Right cardiac atrium (tissue), 5 donors: ENCODE measurements at regions not wholly inside any gene's neighbourhood (a gene's known extent, or its start where the extent isn't known, plus 50 kb on each side); places are given as distances from the start of the nearest gene placed in this dataset.

ENCODE experiments used
- ATAC-seq, 2 donors: fragments of 200-7000 bp; cut with Tn5 transposase; one replicate each; pipeline versions ENCODE4 v1.8.0 to v1.9.1; 2020; ENCODE audit warnings: moderate library complexity in 2 of 2, mild to moderate bottlenecking in 1 of 2
- DNase-seq, 3 donors: peaks; one replicate each; pipeline ENCODE4 v3.0.0-alpha.2; 2020
- H3K27ac ChIP-seq: one replicate; pipeline ENCODE4 v1.5.1; 2013; ENCODE audit warnings: mild to moderate bottlenecking, low read length, control low read depth, moderate library complexity
- H3K27me3 ChIP-seq: one replicate; pipeline ENCODE4 v1.6.1; 2013; ENCODE audit not compliant: control insufficient read depth, insufficient read depth
- H3K4me1 ChIP-seq: one replicate; pipeline ENCODE4 v1.6.1; 2013; ENCODE audit warnings: low read length; ENCODE audit not compliant: control insufficient read depth, insufficient read depth
- H3K4me3 ChIP-seq: one replicate; pipeline ENCODE4 v1.5.1; 2013; ENCODE audit warnings: low read length, control low read depth
- H3K9me3 ChIP-seq: one replicate; pipeline ENCODE4 v1.6.1; 2013; ENCODE audit warnings: low read length; ENCODE audit not compliant: control insufficient read depth
- WGBS: extraction: QIAGEN DNeasy Blood & Tissue Kit; methylation state at CpG from one replicate; pipeline ENCODE4 v1.1.7; 2013; 5-methylcytosine and 5-hydroxymethylcytosine counted together
- intact Hi-C, 4 donors: fragments of 100-400 bp; cut with DNase I; formaldehyde crosslinking; loops; one replicate each; pipeline versions ENCODE4 v1.11.0 to v1.14.0; 2022 to 2023
- donor health status: healthy with polysubstance abuse.
- donor health status: DM: no; HTN: yes; CAD: no.
- donor health status: DM: no; HTN: no; CAD: no.
- donor health status: DM: no; HTN: yes; CAD: no; lungs with severe emphysema.
- donor health status: DM: yes; HTN: yes; CAD: no.

GRCh38 chr14:29339494-29340172, 573.0 kb downstream of the FOXG1 start:
- no peaks in the 10 kb centered on the region for H3K4me1 ChIP-seq
- no peaks in the 10 kb centered on the region for H3K27me3 ChIP-seq
- no peak overlapping the region for H3K4me3 ChIP-seq
- no peak overlapping the region for H3K27ac ChIP-seq
- DNase-seq: no peak
- intact Hi-C loops: no loop called here
- no peaks in the 10 kb centered on the region for H3K9me3 ChIP-seq
- 87% methylated on average over 3 of the region's 3 CpGs for WGBS
- ATAC-seq: no peak

GRCh38 chr14:29348504-29348903, 579.1 kb downstream of the PRKD1 start:
- H3K4me1 ChIP-seq: no peaks in the 10 kb centered on the region
- H3K27me3 ChIP-seq: no peaks in the 10 kb centered on the region
- no peak overlapping the region for H3K4me3 ChIP-seq
- intact Hi-C loops: no loop called here
- H3K27ac ChIP-seq: no peak overlapping the region
- ATAC-seq (no peak), DNase-seq (no peak)
- 74% methylated on average over 1 of the region's 1 CpG for WGBS
- H3K9me3 ChIP-seq: no peaks in the 10 kb centered on the region

- intact Hi-C loops: no loop called here
- H3K4me1 ChIP-seq: no peaks in the 10 kb centered on the region
- no peaks in the 10 kb centered on the region for H3K9me3 ChIP-seq
- WGBS: 74% methylated on average over 3 of the region's 3 CpGs
- no peak overlapping the region for H3K27ac ChIP-seq
- no peak overlapping the region for H3K4me3 ChIP-seq
- no peak for DNase-seq
- no peaks in the 10 kb centered on the region for H3K27me3 ChIP-seq
- ATAC-seq: no peak
Measured at GRCh38 chr14:29350496-29350895, 577.2 kb downstream of the PRKD1 start.

- H3K27me3 ChIP-seq: no peaks in the 10 kb centered on the region
- no peak overlapping the region for H3K27ac ChIP-seq
- 81% methylated on average over 4 of the region's 4 CpGs for WGBS
- H3K4me1 ChIP-seq: no peaks in the 10 kb centered on the region
- no peaks in the 10 kb centered on the region for H3K9me3 ChIP-seq
- no peak for DNase-seq
- H3K4me3 ChIP-seq: no peak overlapping the region
- ATAC-seq: no peak
- intact Hi-C loops: no loop called here
Measured at GRCh38 chr14:29351996-29352705, 575.5 kb downstream of the PRKD1 start.

GRCh38 chr14:29352706-29353080, 575.0 kb downstream of the PRKD1 start:
- H3K9me3 ChIP-seq: no peaks in the 10 kb centered on the region
- no peak overlapping the region for H3K27ac ChIP-seq
- H3K4me1 ChIP-seq: no peaks in the 10 kb centered on the region
- H3K27me3 ChIP-seq: no peaks in the 10 kb centered on the region
- no peak for DNase-seq
- no peak overlapping the region for H3K4me3 ChIP-seq
- intact Hi-C loops: no loop called here
- WGBS: 62% methylated on average over 1 of the region's 1 CpG
- no peak for ATAC-seq

- intact Hi-C loops: no loop called here
- Histone ChIP-seq H3K27ac (no peak overlapping the region), H3K4me1 (no peaks in the 10 kb centered on the region), H3K9me3 (no peaks in the 10 kb centered on the region), H3K27me3 (no peaks in the 10 kb centered on the region), H3K4me3 (no peak overlapping the region)
- ATAC-seq (no peak), DNase-seq (no peak)
- 90% methylated on average over 5 of the region's 5 CpGs for WGBS
Measured at GRCh38 chr14:29353513-29353912, 574.1 kb downstream of the PRKD1 start.

GRCh38 chr14:29354486-29354885, 573.2 kb downstream of the PRKD1 start:
- intact Hi-C loops: no loop called here
- no peaks in the 10 kb centered on the region for H3K9me3 ChIP-seq
- WGBS: 56% methylated on average over 4 of the region's 4 CpGs
- no peak overlapping the region for H3K27ac ChIP-seq
- no peak overlapping the region for H3K4me3 ChIP-seq
- no peaks in the 10 kb centered on the region for H3K27me3 ChIP-seq
- no peak for DNase-seq
- ATAC-seq: no peak
- no peaks in the 10 kb centered on the region for H3K4me1 ChIP-seq

- ATAC-seq (no peak), DNase-seq (no peak)
- no peak overlapping the region for H3K4me3 ChIP-seq
- no peaks in the 10 kb centered on the region for H3K4me1 ChIP-seq
- intact Hi-C loops: no loop called here
- no peaks in the 10 kb centered on the region for H3K27me3 ChIP-seq
- WGBS: 37% methylated on average over 1 of the region's 1 CpG
- no peaks in the 10 kb centered on the region for H3K9me3 ChIP-seq
- no peak overlapping the region for H3K27ac ChIP-seq
Measured at GRCh38 chr14:29355331-29355730, 572.3 kb downstream of the PRKD1 start.

- Histone ChIP-seq H3K27ac (no peak overlapping the region), H3K4me3 (no peak overlapping the region), H3K4me1 (no peaks in the 10 kb centered on the region), H3K9me3 (no peaks in the 10 kb centered on the region), H3K27me3 (no peaks in the 10 kb centered on the region)
- 84% methylated on average over 1 of the region's 1 CpG for WGBS
- intact Hi-C loops: no loop called here
- DNase-seq (no peak), ATAC-seq (no peak)
Measured at GRCh38 chr14:29355846-29356245, 571.8 kb downstream of the PRKD1 start.

GRCh38 chr14:29360656-29361055, 567.0 kb downstream of the PRKD1 start:
- Histone ChIP-seq H3K27me3 (no peaks in the 10 kb centered on the region), H3K4me3 (no peak overlapping the region), H3K27ac (no peak overlapping the region), H3K9me3 (no peaks in the 10 kb centered on the region), H3K4me1 (no peaks in the 10 kb centered on the region)
- intact Hi-C loops: no loop called here
- WGBS: 63% methylated on average over 3 of the region's 3 CpGs
- DNase-seq (no peak), ATAC-seq (no peak)

- ATAC-seq: no peak
- Histone ChIP-seq H3K27ac (no peak overlapping the region), H3K4me1 (no peaks in the 10 kb centered on the region), H3K9me3 (no peaks in the 10 kb centered on the region), H3K4me3 (no peak overlapping the region), H3K27me3 (no peaks in the 10 kb centered on the region)
- DNase-seq: no peak
- 88% methylated on average over 2 of the region's 2 CpGs for WGBS
- intact Hi-C loops: no loop called here
Measured at GRCh38 chr14:29370024-29370423, 557.6 kb downstream of the PRKD1 start.
